HL-60/S4 treated with phorbol 12-myristate 13-acetate at 8.2 ng/mL for 4 days and 3 days (cell line): ENCODE measurements at regions not wholly inside any gene's neighbourhood (a gene's known extent, or its start where the extent isn't known, plus 50 kb on each side); places are given as distances from the start of the nearest gene placed in this dataset.
"Not testable (repeated sequence)": the region's sequence is repeated elsewhere in the genome, so short reads cannot be mapped to it uniquely, and the experiment has no call there.

Experiments
- in situ Hi-C: fragments of 300-500 bp; cut with MboI; formaldehyde crosslinking; loops from 2 replicates; pipeline ENCODE4 v1.15.0; 2022; ENCODE audit warnings: low sequenced_read_pairs

- in situ Hi-C loops, result no loop called here
Measured at GRCh38 chr6:27747637-27748036, 164.6 kb downstream of the OR2B2 start.

GRCh38 chr6:27746860-27747259 lies 165.3 kb downstream of the OR2B2 start:
- in situ Hi-C loops, result not testable (repeated sequence)

- in situ Hi-C loops, result no loop called here
Measured at GRCh38 chr6:27743787-27744186, 168.4 kb downstream of the OR2B2 start.

- in situ Hi-C loops, result no loop called here
Measured at GRCh38 chr6:27742833-27743573, 169.2 kb downstream of the OR2B2 start.

- in situ Hi-C loops, result not testable (repeated sequence)
Measured at GRCh38 chr6:27739902-27740301, 172.3 kb downstream of the OR2B2 start.

- in situ Hi-C loops, result no loop called here
Measured at GRCh38 chr6:27736686-27737085, 175.5 kb downstream of the OR2B2 start.

GRCh38 chr6:27728442-27728841 lies 183.8 kb downstream of the OR2B2 start:
- in situ Hi-C loops, result no loop called here

GRCh38 chr6:27726619-27727023 lies 185.6 kb downstream of the OR2B2 start:
- in situ Hi-C loops, result no loop called here

- in situ Hi-C loops, result no loop called here
Measured at GRCh38 chr6:27720607-27721580, 191.3 kb downstream of the OR2B2 start.

GRCh38 chr6:27719039-27719438 lies 193.2 kb downstream of the OR2B2 start:
- in situ Hi-C loops, result not testable (repeated sequence)

- in situ Hi-C loops, result no loop called here
Measured at GRCh38 chr6:27706431-27706830, 205.8 kb downstream of the OR2B2 start.

- in situ Hi-C loops, result no loop called here
Measured at GRCh38 chr6:27700337-27700736, 211.9 kb downstream of the OR2B2 start.

GRCh38 chr6:27694547-27694874 lies 217.7 kb downstream of the OR2B2 start:
- in situ Hi-C loops, result no loop called here

- in situ Hi-C loops, result no loop called here
Measured at GRCh38 chr6:27693766-27694546, 218.2 kb downstream of the OR2B2 start.

GRCh38 chr6:27692133-27692532 lies 219.2 kb upstream of the ZNF184 start:
- in situ Hi-C loops, result not testable (repeated sequence)

GRCh38 chr6:27688014-27688586 lies 215.2 kb upstream of the ZNF184 start:
- in situ Hi-C loops, result loop anchor here (10.0 kb wide), 1 partner anchor 207 kb away; a partner anchor contains a TSS

GRCh38 chr6:27687154-27688013 lies 214.5 kb upstream of the ZNF184 start:
- in situ Hi-C loops, result loop anchor here (10.0 kb wide), 1 partner anchor 207 kb away; a partner anchor contains a TSS

- in situ Hi-C loops, result loop anchor here (10.0 kb wide), 1 partner anchor 210 kb away; a partner anchor contains a TSS
Measured at GRCh38 chr6:27685279-27685678, 212.4 kb upstream of the ZNF184 start.
